ENCODE measurements at regions not wholly inside any gene's neighbourhood (a gene's known extent, or its start where the extent isn't known, plus 50 kb on each side); places are given as distances from the start of the nearest gene placed in this dataset.
"Not testable (repeated sequence)": the region's sequence is repeated elsewhere in the genome, so short reads cannot be mapped to it uniquely, and the experiment has no call there.

- no peak for DNase-seq (ENCODE audit: low spot score)
Observed at GRCh38 chr18:40357536-40357935, 1597.5 kb upstream of the PIK3C3 start.

DNA sequence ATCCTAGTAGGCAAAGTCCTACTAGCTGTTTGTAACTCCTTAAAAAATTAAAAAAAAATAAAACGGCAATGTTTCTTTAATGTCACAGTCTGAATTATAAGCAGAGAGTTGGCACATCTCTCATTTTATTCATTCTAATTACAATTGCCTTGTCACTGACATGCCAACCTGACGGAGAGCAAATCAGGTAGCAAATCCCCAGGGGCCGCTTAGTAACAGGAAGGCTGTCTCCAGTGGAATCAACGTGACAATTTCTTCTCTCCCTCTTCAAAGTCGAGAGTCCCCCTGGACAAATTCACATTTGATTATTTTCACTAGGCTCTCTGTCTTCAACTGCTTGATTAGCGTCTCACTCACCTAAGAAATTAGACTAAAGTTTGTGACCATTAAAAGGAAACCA is 1598.9 kb upstream of the PIK3C3 start:
- DNase-seq (ENCODE audit: low spot score): no peak

GRCh38 chr18:40355726-40356125 is 1599.3 kb upstream of the PIK3C3 start:
- no peak for DNase-seq (ENCODE audit: low spot score)

GRCh38 chr18:40348196-40348595 is 1606.8 kb upstream of the PIK3C3 start:
- DNase-seq (ENCODE audit: low spot score): no peak

- no peak for DNase-seq (ENCODE audit: low spot score)
Observed at GRCh38 chr18:40347261-40347660, 1607.8 kb upstream of the PIK3C3 start.

- no peak for DNase-seq (ENCODE audit: low spot score)
Observed at GRCh38 chr18:40346146-40346545, 1608.9 kb upstream of the PIK3C3 start.

DNA sequence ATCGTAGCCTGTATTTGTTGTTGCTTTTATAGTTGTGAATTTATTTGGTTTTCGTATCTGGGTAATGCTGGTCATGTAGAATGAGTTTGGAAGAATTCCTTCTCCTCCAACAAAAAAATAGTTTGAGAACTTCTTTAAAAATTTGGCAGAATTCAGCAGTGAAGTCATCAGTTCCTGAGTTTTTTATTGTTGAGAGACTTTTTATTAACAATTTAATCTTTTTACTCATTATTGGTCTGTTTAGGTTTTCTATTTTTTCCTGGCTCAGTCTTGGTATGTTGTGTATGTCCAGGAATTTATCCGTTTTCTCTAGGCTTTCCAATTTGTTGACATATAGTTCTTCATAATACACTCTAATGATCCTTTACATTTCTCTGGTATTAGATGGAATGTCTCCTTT is 1613.3 kb upstream of the PIK3C3 start:
- no peak for DNase-seq (ENCODE audit: low spot score)

- no peak for DNase-seq (ENCODE audit: low spot score)
Observed at GRCh38 chr18:40338284-40338683, 1616.8 kb upstream of the PIK3C3 start.

DNA sequence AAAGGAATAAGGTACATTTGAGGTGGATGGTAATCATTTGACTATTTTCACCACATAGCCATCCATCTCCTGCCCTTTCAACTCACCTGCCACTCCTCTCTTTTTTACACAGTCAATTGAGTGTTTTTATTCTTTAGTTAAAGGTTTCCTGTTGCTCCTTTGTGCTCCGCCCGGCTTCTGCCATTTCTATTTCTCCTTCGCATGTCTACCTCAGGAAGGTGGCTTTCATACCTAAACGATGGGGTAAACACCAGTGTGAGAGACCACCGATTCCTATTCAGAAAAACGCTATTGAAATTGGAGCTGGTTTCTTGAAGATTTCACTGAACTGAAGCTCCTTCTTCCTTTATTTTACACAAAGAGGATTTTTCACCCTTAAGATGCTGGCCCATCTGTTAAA is 1628.0 kb upstream of the PIK3C3 start:
- DNase-seq (ENCODE audit: low spot score): no peak

DNA sequence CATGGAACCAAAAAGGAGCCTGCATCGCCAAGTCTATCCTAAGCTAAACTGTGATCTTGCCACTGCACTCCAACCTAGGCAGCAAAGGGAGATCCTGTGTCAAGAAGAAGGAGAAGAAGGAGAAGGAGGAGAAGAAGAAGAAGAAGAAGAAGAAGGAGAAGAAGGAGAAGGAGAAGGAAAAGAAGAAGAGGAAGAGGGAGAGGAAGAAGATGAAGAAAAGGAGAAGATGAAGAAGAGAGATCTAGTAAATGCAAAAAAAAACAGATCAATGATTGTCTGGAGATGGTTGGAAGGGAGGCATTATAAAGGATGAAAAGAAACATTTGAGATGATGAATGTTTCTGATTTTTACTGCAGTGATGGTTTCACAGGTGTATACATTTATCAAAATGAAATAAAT is 1629.0 kb upstream of the PIK3C3 start:
- no peak for DNase-seq (ENCODE audit: low spot score)

- DNase-seq (ENCODE audit: low spot score): no peak
Observed at GRCh38 chr18:40314199-40314598, 1640.8 kb upstream of the PIK3C3 start.

DNA sequence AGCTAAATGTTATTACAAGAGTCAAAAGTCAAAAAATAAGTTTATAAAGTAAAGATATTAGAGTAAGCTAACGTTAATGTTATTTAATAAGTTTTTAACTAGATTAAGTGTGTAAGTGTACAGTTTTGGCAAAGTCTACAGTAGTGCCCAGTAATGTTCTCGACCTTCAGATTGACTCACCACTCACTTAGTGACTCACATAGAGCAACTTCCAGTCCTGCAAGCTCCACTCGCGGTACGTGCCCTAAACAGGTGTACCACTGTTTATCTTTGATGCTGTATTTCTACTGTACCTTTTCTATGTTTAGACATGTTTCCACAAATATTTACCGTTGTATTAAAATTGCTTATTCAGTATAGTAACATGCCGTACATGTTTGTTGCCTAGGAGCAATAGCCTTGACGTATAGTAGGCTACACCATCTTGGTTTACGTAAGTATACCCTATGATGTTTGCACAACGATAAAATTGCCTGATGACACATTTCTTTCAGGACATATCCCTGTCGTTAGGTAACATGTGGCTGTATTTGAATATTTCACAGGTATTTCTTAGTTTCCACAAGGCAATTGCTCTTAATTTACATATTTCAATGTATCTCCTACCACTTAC is 1641.9 kb upstream of the PIK3C3 start:
- DNase-seq (ENCODE audit: low spot score): no peak

DNA sequence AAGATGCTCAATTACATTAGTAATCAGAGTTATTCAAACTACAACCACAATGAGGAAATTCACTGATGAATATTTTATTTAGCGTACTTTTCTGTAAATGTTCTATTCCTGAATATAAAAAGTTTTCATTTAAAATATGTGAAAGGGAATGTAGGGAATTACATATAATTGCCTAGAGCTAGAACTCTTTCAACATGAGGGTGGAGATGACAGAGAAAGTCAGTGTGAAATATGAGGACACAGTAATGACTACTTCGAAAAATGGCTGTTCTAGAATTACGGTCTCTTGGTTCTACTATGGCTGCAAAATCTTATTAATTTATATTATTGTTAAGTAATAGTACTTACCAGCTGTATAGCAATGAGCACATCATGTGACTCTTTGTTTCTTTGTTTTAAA is 1647.4 kb upstream of the PIK3C3 start:
- no peak for DNase-seq (ENCODE audit: low spot score)

DNA sequence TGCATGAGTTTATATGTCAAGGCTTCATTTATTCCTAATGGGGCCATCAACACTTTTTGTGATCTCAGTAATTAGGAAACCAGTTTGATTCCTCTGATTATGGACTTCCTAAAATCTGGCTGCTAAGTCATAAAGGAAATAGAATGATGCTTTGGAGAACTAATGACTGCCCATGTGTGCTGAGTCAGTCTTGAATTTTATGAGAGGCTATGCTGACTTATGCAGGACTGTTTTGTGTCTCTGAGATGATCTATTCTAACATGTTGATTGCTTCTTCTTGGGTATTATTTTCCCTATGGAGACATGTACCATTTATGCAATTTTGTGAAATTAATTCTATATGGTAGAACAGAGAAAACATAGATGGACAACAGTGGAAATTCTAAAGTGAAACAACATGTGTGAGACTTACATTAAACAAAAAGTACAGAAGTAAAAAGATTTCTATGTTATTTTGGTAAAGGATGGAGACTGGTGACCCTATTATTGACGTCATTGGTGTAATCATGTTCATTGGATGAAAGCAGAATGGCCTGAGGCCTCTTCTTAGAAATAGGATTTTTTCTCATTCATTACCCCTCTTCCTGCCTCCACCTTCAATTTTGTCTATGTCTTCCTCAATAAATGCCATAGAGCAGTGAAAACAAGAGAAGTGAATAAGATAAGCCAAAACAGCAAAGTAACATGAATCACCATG is 1658.2 kb upstream of the PIK3C3 start:
- DNase-seq (ENCODE audit: low spot score): no peak

DNA sequence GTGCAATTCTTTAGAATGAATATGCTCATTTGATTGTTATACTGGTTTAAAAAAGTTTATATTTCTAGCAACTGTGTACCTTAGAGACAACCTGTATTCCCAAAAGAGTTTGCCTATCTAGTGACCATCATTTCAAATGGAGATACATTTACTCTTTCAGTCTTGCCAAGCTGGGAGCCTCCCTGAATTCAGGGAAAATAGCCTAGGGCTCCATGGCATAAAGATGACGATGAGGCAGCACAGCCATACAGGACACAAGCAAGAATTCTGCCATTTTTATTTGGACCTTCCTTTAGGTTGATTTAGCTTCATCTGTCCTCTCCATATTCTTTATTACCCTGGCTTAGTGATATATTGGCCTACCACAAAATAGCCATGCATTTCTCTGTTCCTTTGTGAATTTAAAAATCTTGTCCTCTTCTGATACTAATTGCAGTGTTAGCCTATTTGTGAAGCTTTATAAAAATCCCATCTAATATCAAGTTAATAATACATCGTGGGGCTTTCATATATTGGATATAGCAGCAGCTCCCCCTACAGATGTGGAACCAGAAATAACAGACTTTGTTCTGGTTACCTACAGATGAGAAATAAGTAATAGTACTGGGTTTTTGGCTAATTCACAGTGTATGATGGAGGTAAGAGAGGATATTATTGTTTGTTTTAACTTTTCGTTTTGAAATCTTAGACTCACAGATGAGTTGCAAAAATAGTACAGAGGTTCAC is 1661.9 kb upstream of the PIK3C3 start:
- no peak for DNase-seq (ENCODE audit: low spot score)

DNA sequence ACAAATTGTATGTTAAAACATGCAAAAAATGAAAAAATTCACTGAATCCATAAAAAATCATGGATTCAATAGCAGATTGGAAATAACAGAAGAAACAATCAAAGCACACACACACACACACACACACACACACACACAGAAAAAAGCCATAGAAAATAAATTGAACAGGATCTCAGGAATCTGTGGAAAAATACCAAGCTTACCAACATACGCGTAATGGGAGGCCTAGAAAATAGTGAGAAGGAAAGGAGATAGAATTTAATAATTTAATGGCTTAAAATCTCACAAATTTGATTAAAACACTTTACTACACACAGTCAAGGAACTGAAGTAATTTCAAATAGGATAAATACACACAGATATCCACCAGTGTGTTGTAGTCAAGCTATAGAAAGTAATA is 1671.5 kb upstream of the PIK3C3 start:
- DNase-seq (ENCODE audit: low spot score): no peak

DNA sequence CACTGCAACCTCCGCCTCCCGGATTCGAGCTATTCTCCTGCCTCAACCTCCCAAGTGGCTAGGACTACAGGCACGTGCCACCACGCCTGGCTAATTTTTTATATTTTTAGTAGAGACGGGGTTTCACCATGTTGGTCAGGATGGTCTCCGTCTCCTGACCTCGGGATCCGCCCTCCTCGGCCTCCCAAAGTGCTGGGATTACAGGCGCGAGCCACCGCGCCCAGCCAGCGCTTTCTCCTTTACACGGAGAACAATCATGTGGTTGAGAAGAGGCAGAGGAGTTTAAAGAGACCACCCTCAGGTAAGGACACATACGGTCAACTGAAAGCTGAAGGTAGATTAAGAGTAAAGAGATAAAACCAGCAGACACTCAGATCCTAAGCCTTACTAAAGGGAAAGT is 1673.7 kb upstream of the PIK3C3 start:
- DNase-seq (ENCODE audit: low spot score): not testable (repeated sequence)

DNA sequence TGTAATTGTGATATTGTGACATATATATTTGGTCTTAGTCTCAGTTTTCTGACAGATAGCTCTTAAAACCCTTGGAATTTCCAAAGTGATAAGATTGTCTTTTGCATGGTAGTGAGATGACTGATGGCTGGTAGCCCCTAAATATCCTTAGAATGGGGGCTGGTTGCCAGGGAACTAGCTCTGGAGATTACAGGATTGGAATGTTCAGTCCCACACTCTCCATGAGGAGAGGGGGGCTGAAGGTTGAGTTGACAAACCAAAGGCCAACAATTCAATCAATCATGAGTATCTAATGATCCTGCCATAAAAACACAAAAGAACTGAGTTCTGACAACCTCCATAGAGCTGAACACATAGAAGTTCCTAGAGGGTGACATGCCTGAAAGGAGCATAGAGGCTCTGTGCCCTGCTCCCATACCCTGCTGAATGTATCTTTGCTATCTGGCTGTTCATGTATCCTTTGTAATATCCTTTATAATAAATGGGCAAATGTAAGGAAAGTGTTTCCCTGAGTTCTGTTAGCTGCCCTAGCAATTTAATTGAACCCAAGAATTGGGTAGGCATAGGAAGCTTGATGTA is 1680.3 kb upstream of the PIK3C3 start:
- DNase-seq (ENCODE audit: low spot score): no peak

DNA sequence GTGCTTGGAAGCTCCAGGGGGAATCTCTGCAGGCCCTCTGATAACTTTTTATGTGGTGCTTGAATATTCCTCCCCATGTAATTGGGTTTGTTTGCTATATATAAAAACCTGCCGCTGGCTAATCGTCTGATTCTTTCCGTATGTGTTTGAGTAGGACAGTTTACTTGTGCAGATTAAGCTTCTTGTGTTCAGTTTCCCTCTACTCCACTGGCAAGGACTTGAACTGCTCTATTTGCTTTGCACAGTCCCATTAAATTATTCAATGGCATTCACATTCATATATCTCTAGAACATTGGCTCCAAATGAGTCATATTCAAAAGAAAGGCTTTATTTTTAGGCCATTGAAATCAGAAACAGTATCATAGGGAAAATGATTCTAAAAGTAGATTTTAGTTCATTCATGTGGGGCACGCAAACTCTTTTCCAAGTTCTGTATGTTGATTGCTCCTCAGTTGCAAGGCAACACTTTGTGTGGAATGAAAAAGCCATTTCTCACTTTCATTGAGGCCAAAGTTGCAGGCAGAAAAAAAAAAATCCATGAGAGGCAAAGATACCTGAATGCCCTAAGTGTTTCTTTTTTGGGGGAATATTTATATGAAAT is 1682.3 kb upstream of the PIK3C3 start:
- DNase-seq (ENCODE audit: low spot score): no peak

DNA sequence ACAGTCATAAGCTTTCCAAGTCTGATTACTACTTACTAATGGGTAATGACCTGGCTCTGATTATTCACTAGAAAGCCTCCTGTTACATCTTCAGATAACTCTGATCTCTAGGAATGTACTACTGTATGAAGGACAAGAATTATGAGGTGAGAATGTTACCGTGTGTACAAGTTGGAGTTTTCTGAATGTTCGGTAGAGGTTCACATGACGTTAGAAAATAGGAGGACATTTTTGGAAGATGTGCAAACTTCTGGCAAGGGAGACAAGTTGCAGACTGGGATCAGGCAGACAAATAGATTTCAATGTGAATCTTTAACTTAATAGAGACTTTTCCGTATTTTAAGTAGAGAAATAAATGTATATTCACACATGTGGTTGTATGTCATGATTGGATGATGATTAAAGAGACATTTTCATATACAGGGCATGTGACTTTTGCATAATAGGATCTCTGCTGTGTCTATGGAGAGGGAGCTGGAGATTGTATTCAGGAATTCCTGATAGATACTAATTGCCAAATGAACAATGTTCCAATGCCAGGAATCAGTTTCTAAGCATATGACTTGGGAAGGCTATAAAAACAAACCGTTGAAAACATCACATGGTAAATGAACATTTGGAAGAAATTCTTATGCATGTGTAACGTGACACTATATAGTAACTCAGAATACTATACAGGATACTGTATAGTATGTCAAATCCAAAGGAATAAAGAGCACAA is 1695.8 kb upstream of the PIK3C3 start:
- DNase-seq (ENCODE audit: low spot score): no peak

- DNase-seq (ENCODE audit: low spot score): no peak
Observed at GRCh38 chr18:40258311-40258710, 1696.7 kb upstream of the PIK3C3 start.

GRCh38 chr18:40250236-40250635 is 1704.8 kb upstream of the PIK3C3 start:
- DNase-seq (ENCODE audit: low spot score): no peak

Measured in germinal center (tissue), 1 donor.